Stimulated activated CD8-positive, alpha-beta memory T cell treated with anti-CD3 and anti-CD28 coated beads, Interleukin-12 subunit alpha, Interleukin-12 subunit beta, amount 100 ng/mL, for 4 hours (primary cell): ENCODE measurements at regions not wholly inside any gene's neighbourhood (a gene's known extent, or its start where the extent isn't known, plus 50 kb on each side); places are given as distances from the start of the nearest gene placed in this dataset.
"Not testable (repeated sequence)": the region's sequence is repeated elsewhere in the genome, so short reads cannot be mapped to it uniquely, and the experiment has no call there.

Experiments
- DNase-seq: peaks from one replicate; pipeline ENCODE4 v3.0.0-alpha.2; 2020; ENCODE audit warnings: low read depth

- no peak for DNase-seq
These were observed 176.4 kb upstream of the PROK2 start for GRCh38 chr3:71961378-71961777.

GRCh38 chr3:71958533-71958932 is 173.6 kb upstream of the PROK2 start:
- no peak for DNase-seq

- no peak for DNase-seq
These were observed 171.8 kb upstream of the PROK2 start for GRCh38 chr3:71956716-71957115.

GRCh38 chr3:71956069-71956340 is 171.1 kb upstream of the PROK2 start:
- DNase-seq, result no peak

- DNase-seq, result no peak
These were observed 170.5 kb upstream of the PROK2 start for GRCh38 chr3:71955240-71956068.

GRCh38 chr3:71951842-71952241 is 166.9 kb upstream of the PROK2 start:
- DNase-seq, result no peak

- no peak for DNase-seq
These were observed 166.4 kb upstream of the PROK2 start for GRCh38 chr3:71951361-71951760.

- no peak for DNase-seq
These were observed 164.5 kb upstream of the PROK2 start for GRCh38 chr3:71949442-71949841.

GRCh38 chr3:71944482-71945065 is 159.6 kb upstream of the PROK2 start:
- no peak for DNase-seq

- no peak for DNase-seq
These were observed 157.7 kb upstream of the PROK2 start for GRCh38 chr3:71942432-71943187.

GRCh38 chr3:71940486-71940885 is 155.5 kb upstream of the PROK2 start:
- no peak for DNase-seq

GRCh38 chr3:71938081-71938480 is 153.1 kb upstream of the PROK2 start:
- not testable (repeated sequence) for DNase-seq

GRCh38 chr3:71936681-71937080 is 151.7 kb upstream of the PROK2 start:
- DNase-seq, result no peak

- no peak for DNase-seq
These were observed 149.7 kb upstream of the PROK2 start for GRCh38 chr3:71934520-71935270.

GRCh38 chr3:71931922-71932321 is 147.0 kb upstream of the PROK2 start:
- DNase-seq, result no peak

- no peak for DNase-seq
These were observed 145.4 kb upstream of the PROK2 start for GRCh38 chr3:71930056-71930991.

- DNase-seq, result no peak
These were observed 143.3 kb upstream of the PROK2 start for GRCh38 chr3:71928212-71928611.

GRCh38 chr3:71927505-71928066 is 142.6 kb upstream of the PROK2 start:
- no peak for DNase-seq

GRCh38 chr3:71926616-71927015 is 141.7 kb upstream of the PROK2 start:
- DNase-seq, result no peak

GRCh38 chr3:71926262-71926600 is 141.3 kb upstream of the PROK2 start:
- no peak for DNase-seq
